Limb (tissue), 2 donors: ENCODE measurements at regions not wholly inside any gene's neighbourhood (a gene's known extent, or its start where the extent isn't known, plus 50 kb on each side); places are given as distances from the start of the nearest gene placed in this dataset.

Source experiments
- DNase-seq, 2 donors: peaks; one replicate each; pipeline ENCODE4 v3.0.0-alpha.2; 2016; ENCODE audit errors: extremely low spot score in 2 of 2

DNA sequence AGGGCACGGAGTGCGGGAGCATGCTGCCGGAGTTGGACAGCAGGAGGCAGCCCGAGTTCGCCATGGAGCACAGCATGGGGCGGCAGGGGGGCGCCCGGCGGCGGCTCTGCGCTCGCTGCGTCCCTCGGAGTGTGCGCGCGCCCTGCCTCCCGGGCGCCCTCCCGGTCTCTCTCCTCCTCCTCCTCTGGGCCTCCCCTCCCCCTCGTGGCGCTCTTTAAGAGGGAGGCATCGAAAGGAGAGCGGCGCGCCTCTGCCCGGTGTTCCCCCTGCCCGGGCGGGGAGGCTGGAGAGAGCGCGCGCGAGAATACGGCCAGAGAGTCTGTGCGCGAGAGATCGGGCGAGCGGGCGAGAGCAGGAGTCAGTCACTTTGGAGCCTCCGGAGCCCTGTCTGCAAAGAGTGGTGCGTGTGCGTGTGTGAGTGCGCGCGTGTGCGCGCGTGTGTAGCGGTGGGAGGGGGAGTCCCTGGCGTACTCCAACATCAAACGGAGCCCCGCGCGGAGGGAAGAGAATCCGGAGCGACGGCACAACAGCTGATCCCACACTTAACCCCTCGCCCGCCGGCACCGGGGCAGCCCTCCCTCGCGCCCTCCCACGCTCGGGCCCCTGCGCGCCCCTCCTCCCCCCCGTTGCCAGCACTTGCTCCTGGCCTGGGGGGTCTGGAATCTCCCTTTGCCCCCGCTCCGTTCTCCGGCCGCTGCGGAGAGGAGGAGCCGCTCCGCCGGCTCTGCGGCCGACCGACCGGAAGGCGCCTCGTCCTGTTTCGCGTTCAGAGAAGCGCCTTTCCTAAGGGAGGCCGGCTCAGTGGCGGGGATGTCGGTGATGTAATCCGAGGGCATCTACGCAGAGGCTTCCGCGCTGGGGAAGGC, 108.9 kb downstream of the ENGASE start:
- DNase-seq: peak in 1 of 2 donors; percentile 73

GRCh38 chr17:79183043-79183292, 108.3 kb downstream of the ENGASE start:
- DNase-seq: no peak

- DNase-seq: no peak
These were observed 107.8 kb downstream of the ENGASE start for GRCh38 chr17:79182176-79183042.

- DNase-seq: no peak
These were observed 105.9 kb downstream of the ENGASE start for GRCh38 chr17:79180358-79181005.

- DNase-seq: no peak
These were observed 104.7 kb downstream of the ENGASE start for GRCh38 chr17:79179334-79179733.

DNA sequence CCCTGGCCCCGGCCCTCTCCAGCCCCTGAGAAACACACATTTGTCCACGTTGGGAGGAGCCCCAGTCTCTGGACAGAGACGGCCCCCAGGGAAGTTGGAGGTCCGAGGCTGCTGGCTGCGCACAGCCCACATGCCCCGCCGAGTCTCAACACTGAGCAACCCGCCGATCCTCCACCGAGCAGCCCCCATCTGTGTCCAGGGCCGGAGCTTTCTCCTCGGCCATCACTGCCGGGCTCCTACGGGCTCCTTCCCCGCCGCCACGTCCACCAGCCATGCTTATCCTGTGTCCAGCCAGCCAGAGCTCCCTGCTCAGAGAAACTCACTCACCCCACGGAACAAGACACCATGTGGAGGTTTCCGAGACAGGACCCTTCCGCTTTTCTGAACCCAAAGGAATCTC, 103.3 kb downstream of the ENGASE start:
- DNase-seq: no peak

DNA sequence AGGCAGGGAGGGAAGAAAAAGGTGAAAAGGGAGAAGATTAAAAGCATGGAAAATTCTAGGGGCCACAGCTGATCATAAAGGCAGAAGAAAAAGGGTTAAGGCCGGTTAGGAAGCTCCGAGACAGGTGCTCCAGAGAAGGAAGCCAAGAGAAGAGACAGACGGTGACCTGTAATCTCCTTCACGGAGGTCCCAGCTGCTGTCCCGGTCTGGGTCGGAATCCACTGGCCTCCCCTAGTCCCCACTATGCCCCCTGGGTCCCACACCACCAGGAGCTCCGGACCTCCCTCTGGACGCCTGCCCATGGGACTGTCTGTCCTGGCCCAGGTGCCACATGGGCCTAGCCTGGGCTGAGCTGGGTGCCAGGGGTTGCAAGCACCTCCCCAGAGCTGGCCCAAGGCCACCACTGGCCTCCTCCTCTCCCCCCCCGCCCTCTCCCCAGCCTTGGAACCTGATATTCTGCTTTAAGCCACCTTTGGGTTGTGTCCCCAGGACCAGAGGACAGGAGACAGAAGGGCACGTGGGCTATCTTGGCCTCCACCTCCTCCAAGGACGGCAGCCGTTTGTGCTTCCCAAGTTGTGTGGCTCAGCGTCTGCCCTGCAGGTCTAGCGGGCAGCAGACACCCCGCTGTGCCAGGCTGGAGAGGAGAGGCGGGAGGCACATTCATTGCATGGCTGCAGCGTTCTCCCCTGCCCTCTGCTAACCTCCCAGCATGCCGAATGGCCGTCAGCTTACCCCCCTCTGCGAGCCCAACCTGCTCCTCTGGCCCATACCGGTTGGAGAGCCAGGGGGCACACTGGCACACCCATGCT, 102.4 kb downstream of the ENGASE start:
- no peak for DNase-seq

- DNase-seq: no peak
These were observed 100.6 kb downstream of the ENGASE start for GRCh38 chr17:79174905-79175856.

DNA sequence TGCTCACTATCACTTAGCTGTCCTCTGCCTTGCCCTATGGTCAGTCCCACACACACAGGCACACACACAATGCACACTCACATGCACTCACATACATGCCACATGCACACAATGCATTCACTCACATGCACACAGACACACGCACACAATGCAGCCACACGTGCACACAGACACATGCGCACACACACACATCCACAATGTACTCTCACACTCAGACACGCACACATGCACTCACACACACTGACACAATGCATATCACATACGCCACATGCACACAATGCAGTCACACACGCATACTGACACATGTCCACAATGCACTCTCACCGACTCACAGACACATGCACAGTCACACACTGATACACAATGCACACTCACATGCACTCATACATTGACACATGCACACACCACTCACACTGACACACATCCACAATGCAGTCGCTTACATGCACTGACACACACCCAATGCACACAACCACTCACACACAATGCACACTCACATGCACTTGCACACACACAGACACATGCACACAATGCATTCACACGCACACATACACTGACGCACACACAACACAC, 99.7 kb downstream of the ENGASE start:
- no peak for DNase-seq

GRCh38 chr17:79171188-79171587, 96.6 kb downstream of the ENGASE start:
- DNase-seq: no peak

GRCh38 chr17:79169861-79170260, 95.2 kb downstream of the ENGASE start:
- no peak for DNase-seq

- DNase-seq: no peak
These were observed 94.7 kb downstream of the ENGASE start for GRCh38 chr17:79169366-79169765.

DNA sequence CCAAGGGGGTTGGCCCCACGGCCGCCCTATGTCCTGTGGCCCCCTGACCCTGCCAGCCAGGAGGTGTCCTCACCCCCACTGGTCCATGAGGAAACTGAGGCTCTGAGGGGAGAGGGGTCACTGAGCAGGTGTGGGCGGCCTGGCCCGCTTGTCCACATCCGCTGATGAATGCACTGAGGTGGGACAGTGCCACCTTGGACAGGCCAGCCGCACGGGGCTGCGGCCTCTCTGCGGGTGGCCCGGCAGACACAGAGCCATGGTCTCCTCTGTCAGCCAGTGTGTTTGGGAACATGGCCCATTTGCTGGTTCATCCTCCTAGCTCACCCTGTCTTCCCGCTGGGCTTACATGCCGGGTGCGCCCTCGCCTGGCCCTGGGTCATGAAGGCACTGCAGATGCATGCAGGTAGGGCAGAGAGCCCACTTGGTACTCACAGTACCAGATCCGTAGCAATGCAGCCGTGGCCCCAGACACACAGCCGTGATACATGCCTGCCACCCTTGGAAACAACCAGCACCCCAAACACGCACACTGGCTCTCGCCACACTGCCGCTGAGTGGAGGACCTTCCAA, 93.9 kb downstream of the ENGASE start:
- DNase-seq: no peak

- DNase-seq: no peak
These were observed 92.9 kb downstream of the ENGASE start for GRCh38 chr17:79167486-79167885.

- no peak for DNase-seq
These were observed 91.3 kb downstream of the ENGASE start for GRCh38 chr17:79165756-79166473.

GRCh38 chr17:79164913-79165695, 90.5 kb downstream of the ENGASE start:
- no peak for DNase-seq

- no peak for DNase-seq
These were observed 89.8 kb downstream of the ENGASE start for GRCh38 chr17:79164408-79164807.

- no peak for DNase-seq
These were observed 88.4 kb downstream of the ENGASE start for GRCh38 chr17:79163071-79163470.
